Bronchial epithelial cell (primary cell): ENCODE measurements at regions not wholly inside any gene's neighbourhood (a gene's known extent, or its start where the extent isn't known, plus 50 kb on each side); places are given as distances from the start of the nearest gene placed in this dataset.

Experiments used
- DNase-seq: peaks from one replicate; pipeline ENCODE4 v3.0.0-alpha.2; 2010; ENCODE audit warnings: low read depth
- FAIRE-seq: peaks from 2 replicates; lab custom pipeline; 2011; peaks lifted over from hg19 to GRCh38; lab: Jason Lieb, UNC
- H3K27me3 ChIP-seq: 2 replicates; pipeline ENCODE4 v1.5.1; 2011; ENCODE audit warnings: low read length; ENCODE audit not compliant: control insufficient read depth, insufficient read depth
- H3K36me3 ChIP-seq: 2 replicates; pipeline ENCODE4 v1.5.1; 2011; ENCODE audit warnings: low read length; ENCODE audit not compliant: control insufficient read depth, insufficient read depth
- H3K4me3 ChIP-seq: 2 replicates; pipeline ENCODE4 v1.5.1; 2011; ENCODE audit warnings: mild to moderate bottlenecking, low read depth, low read length, control low read depth
- TF ChIP-seq, protein P1 (sequence below): IDR thresholded peaks from 2 replicates; pipeline ENCODE4 v1.5.1; 2011; ENCODE audit warnings: mild to moderate bottlenecking, moderate library complexity, low read length, control low read depth, inconsistent platforms; ENCODE audit not compliant: insufficient read depth, severe bottlenecking

DNA sequence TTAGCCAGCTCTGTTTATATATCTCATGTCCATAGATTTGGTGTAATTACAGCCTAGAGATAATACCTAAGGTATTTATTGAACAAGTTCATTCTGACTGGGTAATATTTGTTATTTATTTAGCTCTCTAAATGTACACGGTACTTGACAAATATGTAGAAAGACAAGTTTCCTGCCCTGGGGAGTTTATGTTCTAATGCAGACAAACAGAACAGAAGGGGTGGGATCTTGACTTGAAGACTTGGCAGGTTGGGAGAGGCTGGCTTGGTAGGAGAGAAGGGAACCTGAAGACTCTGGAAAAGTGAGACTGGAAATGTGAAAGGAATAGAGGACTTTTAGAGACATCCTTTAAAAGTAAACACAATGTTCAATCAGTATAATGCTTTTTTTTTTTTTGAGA is 97.7 kb upstream of the CDK6 start:
- Histone ChIP-seq H3K27me3 (no peaks in the 10 kb centered on the region), H3K4me3 (no peak overlapping the region), H3K36me3 (no peaks in the 10 kb centered on the region)
- FAIRE-seq (no peak), DNase-seq (peak; percentile 96)
- TF ChIP-seq, protein P1, sequence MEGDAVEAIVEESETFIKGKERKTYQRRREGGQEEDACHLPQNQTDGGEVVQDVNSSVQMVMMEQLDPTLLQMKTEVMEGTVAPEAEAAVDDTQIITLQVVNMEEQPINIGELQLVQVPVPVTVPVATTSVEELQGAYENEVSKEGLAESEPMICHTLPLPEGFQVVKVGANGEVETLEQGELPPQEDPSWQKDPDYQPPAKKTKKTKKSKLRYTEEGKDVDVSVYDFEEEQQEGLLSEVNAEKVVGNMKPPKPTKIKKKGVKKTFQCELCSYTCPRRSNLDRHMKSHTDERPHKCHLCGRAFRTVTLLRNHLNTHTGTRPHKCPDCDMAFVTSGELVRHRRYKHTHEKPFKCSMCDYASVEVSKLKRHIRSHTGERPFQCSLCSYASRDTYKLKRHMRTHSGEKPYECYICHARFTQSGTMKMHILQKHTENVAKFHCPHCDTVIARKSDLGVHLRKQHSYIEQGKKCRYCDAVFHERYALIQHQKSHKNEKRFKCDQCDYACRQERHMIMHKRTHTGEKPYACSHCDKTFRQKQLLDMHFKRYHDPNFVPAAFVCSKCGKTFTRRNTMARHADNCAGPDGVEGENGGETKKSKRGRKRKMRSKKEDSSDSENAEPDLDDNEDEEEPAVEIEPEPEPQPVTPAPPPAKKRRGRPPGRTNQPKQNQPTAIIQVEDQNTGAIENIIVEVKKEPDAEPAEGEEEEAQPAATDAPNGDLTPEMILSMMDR: no peak

DNA sequence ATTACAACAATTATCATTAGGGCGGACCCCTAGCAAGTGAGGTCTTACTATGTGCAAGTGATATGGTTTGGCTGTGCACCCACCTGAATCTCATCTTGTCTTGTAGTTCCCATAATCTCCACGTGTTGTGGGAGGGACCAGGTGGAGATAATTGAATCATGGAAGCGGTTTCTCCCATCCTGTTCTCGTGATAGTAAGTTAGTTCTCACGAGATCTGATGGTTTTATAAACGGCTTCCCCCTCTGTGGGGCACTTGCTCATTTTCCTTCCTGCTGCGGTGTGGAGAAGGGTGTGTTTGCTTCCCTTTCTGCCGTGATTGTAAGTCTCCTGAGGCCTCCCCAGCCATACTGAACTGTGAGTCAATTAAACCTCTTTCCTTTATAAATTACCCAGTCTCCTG is 96.1 kb upstream of the CDK6 start:
- DNase-seq: no peak
- Histone ChIP-seq H3K4me3 (no peak overlapping the region), H3K36me3 (no peaks in the 10 kb centered on the region), H3K27me3 (no peaks in the 10 kb centered on the region)
- FAIRE-seq: no peak
- TF ChIP-seq, protein P1: no peak

DNA sequence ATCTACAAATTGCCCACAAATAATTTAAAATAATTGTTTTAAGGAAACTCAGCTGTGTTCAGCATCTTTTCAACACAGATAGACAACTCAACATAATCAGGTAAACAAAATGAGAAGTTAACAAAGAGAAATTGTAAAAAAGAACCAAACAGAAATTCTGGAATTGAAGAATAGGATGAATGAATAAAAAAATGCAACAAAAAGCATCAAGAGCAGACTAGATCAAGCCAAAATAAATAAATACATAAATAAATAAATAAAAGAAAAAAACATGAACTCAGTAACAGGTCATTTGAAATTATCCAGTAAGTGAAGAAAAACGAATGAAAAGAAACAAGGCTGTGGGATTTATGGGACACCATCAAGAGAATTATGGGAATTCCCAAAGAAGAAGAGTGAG is 94.0 kb upstream of the CDK6 start:
- DNase-seq (no peak), FAIRE-seq (no peak)
- TF ChIP-seq, protein P1: no peak
- H3K36me3 ChIP-seq: no peaks in the 10 kb centered on the region
- no peaks in the 10 kb centered on the region for H3K27me3 ChIP-seq
- no peak overlapping the region for H3K4me3 ChIP-seq

DNA sequence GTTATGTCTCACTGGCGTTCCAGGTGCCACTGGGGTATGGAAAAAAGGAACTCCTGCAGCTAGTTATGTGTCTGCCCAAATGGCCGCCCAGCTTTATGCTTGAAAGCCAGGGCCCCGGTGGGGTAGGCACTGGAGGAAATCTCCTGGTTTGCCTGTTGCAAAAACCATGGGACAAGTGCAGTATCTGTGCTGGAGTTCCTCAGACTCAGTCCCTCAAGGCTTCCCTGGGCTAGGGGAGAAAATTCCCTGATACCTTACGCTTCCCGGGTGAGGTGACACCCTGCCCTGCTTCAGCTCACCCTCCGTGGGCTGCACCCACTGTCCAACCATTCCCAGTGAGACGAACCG is 90.3 kb upstream of the CDK6 start:
- Histone ChIP-seq H3K4me3 (no peak overlapping the region), H3K36me3 (no peaks in the 10 kb centered on the region), H3K27me3 (no peaks in the 10 kb centered on the region)
- DNase-seq (no peak), FAIRE-seq (no peak)
- TF ChIP-seq, protein P1: no peak

DNA sequence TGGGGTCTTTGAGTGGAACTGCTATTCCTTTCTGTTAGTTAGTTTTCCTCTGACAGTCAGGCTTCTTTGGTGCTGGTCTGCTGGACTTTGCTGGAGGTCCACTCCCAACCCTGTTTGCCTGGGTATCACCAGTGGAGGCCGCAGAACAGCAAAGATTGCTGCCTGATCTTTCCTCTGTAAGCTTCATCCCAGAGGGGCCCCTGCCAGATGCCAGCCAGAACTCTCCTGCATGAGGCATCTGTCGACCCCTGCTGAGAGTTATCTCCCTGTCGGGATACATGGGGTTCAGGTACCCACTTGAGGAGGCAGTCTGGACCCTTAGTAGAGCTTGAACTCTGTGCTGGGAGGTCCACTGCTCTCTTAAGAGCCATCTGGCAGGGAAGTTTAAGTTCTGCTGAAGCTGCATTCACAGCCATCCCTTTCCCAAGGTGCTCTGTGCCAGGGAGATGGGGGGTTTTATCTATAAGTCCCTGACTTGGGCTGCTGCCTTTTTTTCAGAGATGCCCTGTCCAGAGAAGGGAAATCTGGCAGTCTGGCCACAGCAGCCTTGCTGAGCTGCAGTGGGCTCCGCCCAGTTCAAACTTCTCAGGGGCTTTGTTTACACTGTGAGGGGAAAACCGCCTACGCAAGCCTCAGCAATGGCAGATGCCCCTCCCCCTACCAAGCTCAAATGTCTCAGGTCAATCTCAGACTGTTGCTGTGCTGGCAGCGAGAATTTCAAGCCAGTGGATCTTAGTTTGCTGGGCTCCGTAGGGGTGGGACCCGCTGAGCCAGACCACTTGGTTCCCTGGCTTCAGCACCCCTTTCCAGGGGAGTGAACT is 89.7 kb upstream of the CDK6 start:
- H3K4me3 ChIP-seq: no peak overlapping the region
- DNase-seq (no peak), FAIRE-seq (no peak)
- H3K36me3 ChIP-seq: no peaks in the 10 kb centered on the region
- H3K27me3 ChIP-seq: no peaks in the 10 kb centered on the region
- TF ChIP-seq, protein P1: no peak

DNA sequence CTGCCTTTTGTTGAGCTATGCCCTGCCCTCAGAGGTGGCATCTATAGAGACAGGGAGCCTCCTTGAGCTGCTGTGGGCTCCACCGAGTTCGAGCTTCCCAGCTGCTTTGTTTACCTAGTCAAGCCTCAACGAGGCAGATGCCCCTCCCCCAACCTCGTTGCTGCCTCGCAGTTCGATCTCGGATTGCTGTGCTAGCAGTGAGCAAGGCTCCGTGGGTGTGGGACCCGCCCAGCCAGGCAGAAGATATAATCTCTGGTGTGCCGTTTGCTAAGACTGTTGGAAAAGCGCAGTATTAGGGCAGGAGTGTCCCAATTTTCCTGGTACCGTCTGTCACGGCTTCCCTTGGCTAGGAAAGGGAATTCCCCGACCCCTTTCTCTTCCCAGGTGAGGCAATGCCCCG is 88.4 kb upstream of the CDK6 start:
- no peaks in the 10 kb centered on the region for H3K36me3 ChIP-seq
- H3K4me3 ChIP-seq: no peak overlapping the region
- no peak for FAIRE-seq
- no peak for DNase-seq
- TF ChIP-seq, protein P1: no peak
- H3K27me3 ChIP-seq: no peaks in the 10 kb centered on the region
